ENCODE measurements at regions not wholly inside any gene's neighbourhood (a gene's known extent, or its start where the extent isn't known, plus 50 kb on each side); places are given as distances from the start of the nearest gene placed in this dataset.
"Not testable (repeated sequence)": the region's sequence is repeated elsewhere in the genome, so short reads cannot be mapped to it uniquely, and the experiment has no call there.

- no peak for DNase-seq (ENCODE audit: low spot score)
These were observed 629.2 kb downstream of the KLHL13 start for GRCh38 chrX:117487421-117487820.

GRCh38 chrX:117483950-117484349, 632.7 kb downstream of the KLHL13 start:
- no peak for DNase-seq (ENCODE audit: low spot score)

- DNase-seq (ENCODE audit: low spot score): no peak
These were observed 658.2 kb downstream of the KLHL13 start for GRCh38 chrX:117458243-117458968.

- DNase-seq (ENCODE audit: low spot score): no peak
These were observed 660.8 kb downstream of the KLHL13 start for GRCh38 chrX:117455787-117456186.

- DNase-seq (ENCODE audit: low spot score): no peak
These were observed 687.1 kb downstream of the KLHL13 start for GRCh38 chrX:117429501-117429900.

- no peak for DNase-seq (ENCODE audit: low spot score)
These were observed 709.0 kb downstream of the KLHL13 start for GRCh38 chrX:117407449-117408150.

- DNase-seq (ENCODE audit: low spot score): no peak
These were observed 715.8 kb downstream of the KLHL13 start for GRCh38 chrX:117400839-117401238.

GRCh38 chrX:117400005-117400404, 716.6 kb downstream of the KLHL13 start:
- no peak for DNase-seq (ENCODE audit: low spot score)

GRCh38 chrX:117397844-117398243, 718.8 kb downstream of the KLHL13 start:
- DNase-seq (ENCODE audit: low spot score): no peak

GRCh38 chrX:117394506-117395070, 722.0 kb downstream of the KLHL13 start:
- not testable (repeated sequence) for DNase-seq (ENCODE audit: low spot score)

GRCh38 chrX:117392360-117392759, 724.2 kb downstream of the KLHL13 start:
- not testable (repeated sequence) for DNase-seq (ENCODE audit: low spot score)

- no peak for DNase-seq (ENCODE audit: low spot score)
These were observed 740.1 kb downstream of the KLHL13 start for GRCh38 chrX:117376460-117376859.

GRCh38 chrX:117335209-117335608, 781.4 kb downstream of the KLHL13 start:
- no peak for DNase-seq (ENCODE audit: low spot score)

- no peak for DNase-seq (ENCODE audit: low spot score)
These were observed 789.2 kb downstream of the KLHL13 start for GRCh38 chrX:117327373-117327772.

- DNase-seq (ENCODE audit: low spot score): no peak
These were observed 790.9 kb downstream of the KLHL13 start for GRCh38 chrX:117325706-117326105.

- no peak for DNase-seq (ENCODE audit: low spot score)
These were observed 811.3 kb downstream of the KLHL13 start for GRCh38 chrX:117305168-117305766.

- no peak for DNase-seq (ENCODE audit: low spot score)
These were observed 815.5 kb downstream of the KLHL13 start for GRCh38 chrX:117301086-117301485.

GRCh38 chrX:117291760-117292159, 824.9 kb downstream of the KLHL13 start:
- no peak for DNase-seq (ENCODE audit: low spot score)

GRCh38 chrX:117274965-117275364, 812.2 kb upstream of the CT83 start:
- DNase-seq (ENCODE audit: low spot score): no peak
